Activated CD4-positive, alpha-beta T cell treated with anti-CD3 and anti-CD28 coated beads for 48 hours (primary cell): ENCODE measurements at regions not wholly inside any gene's neighbourhood (a gene's known extent, or its start where the extent isn't known, plus 50 kb on each side); places are given as distances from the start of the nearest gene placed in this dataset.

Experiments used
- DNase-seq: peaks from one replicate; pipeline ENCODE4 v3.0.0-alpha.2; 2020

DNA sequence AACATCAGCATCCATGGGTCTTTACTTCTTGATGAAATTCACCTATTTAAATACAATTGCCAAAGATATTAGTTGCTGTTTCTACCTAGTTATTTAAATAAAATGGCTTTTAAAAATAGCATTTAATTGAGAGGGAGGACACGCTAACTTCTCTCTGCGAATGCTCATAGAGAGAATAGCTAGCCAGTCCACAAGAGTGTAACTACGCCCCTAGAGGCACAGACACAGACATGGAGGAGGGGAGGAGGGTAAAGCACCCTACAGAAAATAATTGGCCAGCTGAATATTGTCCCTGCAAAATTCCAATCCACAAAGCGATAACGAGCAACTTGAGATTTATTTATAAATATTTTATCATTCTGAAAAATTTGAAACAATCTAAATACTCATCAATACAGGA is 97.0 kb upstream of the PAPOLG start:
- DNase-seq, result no peak

DNA sequence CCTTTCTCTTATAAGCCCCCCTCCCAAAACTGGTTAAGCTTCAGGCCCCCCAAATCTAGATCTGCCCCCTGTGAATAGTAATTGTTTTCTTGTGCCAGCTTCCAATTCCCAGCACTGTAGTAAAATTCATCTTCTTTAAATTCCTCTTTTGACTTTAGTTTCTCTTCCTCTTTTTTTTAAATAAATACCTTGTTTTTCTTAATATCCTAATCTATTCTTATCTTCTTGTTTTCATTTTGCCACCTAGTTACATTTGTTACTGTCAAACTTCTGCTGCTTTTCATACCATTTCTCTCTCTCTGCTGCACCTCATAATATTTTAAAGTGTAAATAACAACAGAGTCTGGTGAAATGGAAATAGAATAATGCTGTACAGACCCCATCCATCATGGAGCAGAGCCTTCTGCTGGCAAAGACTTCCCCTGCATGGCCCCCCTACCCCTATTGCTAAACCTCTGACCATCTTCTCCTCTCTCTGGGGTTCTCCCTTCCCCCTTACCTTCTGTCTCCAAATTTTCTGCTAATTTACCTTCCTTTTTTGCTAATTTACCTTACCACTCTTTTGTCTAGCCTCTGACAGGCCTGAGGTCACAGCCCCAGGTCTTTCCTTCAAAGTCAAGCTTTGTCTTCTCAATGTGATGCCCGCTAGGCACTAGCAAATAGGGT is 94.9 kb upstream of the PAPOLG start:
- no peak for DNase-seq

DNA sequence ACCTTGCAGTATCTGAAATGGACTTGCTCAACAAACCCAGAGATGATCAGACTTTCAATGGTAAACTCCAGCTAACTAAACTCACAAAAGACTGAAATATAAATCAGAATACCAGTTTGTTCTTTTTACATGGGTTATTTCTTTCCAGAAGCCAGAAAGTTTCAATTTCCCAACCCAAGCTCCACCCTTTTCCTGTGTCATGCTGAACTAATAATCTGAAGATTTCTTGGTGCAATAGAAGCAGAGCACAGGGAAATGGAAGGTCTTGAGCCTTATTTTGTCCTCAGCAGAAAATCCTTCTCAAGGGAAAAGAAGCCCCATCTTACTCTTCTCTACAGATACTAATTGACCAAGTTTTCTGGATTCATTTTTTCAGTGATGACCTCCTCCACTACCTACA is 93.3 kb upstream of the PAPOLG start:
- no peak for DNase-seq

DNA sequence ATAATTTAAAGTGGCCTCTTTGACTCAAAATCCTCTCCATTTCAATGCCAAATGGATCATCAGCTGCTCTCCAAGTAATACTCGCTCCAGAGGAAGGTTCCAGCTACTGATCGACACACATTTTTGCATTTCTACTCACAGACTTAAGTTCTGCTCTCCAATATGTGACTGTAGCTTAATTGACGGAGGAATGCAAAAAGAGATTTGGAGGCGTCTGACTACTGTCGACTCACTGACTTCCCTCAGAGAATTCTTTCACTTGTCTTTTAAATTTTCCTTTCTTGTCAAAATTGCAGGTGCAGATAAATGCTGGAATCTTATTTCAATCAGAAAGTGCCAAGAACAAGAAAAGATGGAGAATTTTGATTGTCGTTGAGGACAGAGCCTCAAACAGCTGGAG is 84.1 kb upstream of the PAPOLG start:
- no peak for DNase-seq

DNA sequence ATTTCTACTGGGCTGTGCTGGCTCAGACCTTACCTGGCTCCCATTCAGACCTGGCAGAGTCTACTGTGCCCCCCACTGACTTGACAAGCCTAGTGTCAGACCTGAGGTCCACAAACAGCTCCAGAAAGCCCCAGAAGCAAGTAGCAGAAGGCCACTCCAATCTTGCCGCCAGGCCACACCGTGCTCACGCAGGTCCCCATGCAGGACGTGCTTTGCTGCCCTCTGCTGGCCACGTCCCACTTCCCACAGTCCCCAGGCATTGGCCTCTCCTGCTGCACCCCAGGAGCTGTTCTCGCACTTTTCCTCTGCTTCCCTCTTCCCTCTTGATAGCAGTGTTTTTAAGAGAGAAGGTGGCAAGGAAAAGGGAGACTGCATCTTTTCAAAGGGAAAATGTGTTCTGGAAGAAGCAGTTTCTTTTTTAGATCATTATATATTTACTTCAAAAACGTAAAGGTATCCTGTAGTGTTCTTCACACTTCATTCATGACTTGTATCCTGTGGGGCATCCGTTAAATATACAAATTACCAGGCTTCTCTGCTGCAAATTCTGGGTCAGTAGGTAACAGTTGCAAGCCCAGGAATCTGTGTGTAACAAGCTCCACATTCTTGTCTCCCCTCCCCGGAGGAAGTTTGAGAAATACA is 81.4 kb upstream of the PAPOLG start:
- peak; percentile 90 for DNase-seq

DNA sequence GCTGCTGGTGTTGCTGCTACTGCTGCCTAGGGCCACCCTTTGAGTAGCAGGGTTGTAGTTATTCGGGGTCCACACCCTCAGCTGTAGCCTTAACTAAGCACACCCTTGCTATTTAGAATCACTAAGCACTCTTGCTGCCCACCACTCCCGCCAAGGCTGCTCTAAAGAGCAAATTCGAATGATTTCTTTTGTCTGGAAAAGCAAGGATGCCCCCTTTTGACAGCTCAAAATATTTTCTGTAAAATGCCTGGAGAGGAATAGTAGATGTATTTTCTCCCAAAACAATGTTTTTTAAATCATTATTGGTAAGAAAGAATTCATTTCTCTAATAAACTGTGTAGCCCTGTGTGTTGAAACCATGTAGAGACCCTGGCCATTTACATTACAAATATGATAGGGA is 80.8 kb upstream of the PAPOLG start:
- no peak for DNase-seq

DNA sequence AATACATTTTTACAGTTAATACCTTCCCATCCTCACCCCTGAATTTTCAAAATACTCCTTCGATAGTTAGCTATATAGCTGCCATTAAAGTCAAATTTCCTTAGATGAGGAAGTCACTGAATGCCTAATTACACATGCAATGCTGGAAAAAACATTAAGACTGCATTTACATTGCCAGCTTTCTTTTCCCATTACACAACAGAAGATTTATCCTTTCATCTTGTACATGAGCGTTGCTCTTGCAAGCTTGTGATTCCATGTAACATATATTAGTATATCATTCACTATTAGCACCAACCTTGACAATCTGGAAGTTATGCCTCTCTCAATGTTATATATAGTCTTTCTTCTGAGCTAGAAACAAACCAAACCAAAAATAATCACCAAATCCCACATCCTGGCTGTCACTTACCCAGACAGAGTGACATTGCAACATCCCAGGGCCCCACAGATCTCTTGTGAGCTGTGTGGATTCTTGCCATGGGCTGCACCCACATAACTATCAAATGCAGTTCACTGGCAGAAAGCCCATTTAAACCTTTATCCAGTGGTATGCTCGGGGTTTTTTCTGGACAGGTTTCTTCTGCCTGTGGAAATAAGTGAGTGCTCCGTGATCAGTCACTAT is 79.2 kb upstream of the PAPOLG start:
- no peak for DNase-seq

DNA sequence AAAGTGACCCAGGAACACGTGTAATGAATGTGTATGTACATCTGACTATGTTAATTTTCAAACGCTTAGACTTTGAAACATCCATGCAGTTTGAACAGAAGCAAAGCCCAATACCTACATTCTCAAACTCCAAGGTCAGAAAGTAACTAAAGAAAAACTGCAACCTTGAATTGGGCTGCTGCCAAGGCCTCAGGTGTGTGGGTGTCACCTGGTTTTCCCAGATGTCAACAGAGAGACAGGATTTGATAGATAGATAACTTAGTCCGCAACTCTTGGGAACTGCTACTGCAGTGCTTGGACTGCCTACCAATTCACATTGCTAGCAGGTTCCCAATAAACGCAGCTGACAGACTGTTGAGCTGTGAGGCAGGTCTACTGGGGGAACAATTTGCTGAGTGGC is 78.7 kb upstream of the PAPOLG start:
- DNase-seq, result no peak

DNA sequence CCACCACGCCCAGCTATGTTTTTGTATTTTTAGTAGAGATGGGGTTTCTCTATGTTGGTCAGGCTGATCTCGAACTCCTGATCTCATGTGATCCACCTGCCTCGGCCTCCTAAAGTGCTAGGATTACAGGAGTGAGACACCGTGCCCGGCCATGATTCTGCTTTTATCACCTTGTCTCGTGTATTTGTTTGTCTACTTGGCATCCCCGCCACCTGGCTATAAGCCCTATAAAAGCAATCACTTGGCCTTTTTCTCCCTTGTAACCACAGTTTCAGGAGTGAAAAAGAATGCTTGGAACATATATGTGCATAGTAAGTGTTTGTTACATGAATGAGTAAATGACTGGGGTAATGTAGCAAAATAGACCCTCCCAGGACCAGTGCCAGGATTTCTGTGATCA is 77.5 kb upstream of the PAPOLG start:
- DNase-seq, result no peak

DNA sequence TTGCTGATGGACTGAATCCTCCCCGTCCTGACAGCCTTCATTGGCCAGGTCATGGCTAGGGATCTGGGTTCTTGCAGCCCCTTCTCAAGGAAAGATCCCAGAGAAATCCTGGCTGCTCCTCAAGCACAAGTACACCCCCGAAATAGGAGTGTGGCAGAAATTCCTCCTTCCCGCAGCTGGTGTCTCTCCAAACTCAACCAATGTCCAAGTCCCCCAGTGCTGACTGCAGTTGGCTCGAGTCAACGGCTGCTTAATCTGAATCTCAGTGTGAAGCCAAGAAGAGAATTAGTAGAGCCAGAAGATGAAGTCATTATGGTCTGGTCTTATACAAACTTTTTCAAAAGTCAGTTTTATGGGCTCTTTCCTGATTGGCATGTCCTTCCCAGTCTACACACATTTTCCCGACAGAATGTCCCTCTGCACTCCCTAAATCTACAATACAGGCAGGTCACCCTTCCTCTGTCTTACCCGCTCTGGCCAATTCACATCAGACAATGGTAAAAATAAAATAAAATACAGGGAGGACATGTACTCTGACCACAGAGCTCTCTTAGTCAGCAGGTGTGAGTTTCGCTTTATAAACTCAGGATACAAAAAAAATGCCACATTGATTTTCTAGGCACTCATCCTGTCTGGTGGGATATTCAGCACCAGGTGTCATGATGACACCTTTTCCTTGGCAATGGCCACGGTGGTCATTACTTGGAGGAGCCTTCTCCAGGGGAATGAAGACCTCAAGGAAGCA is 76.9 kb upstream of the PAPOLG start:
- DNase-seq, result no peak

DNA sequence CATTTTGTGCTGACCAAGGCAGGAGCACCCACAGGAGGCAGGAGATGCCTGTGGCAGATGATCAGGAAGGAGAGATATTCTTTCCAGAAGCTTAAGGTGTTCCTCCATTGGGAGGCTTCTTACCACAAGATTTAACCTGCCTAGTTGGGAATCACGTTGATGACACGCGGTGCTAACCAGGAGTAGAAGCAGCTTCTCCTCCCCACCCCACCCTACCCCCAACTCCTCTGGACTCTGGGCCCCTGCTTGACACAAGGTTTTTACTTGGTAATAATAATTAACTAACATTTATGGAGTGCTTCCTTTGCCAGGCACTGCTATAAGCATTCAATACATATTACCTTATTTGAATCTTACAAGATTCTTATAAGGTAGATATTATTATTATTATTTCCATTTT is 62.5 kb upstream of the PAPOLG start:
- no peak for DNase-seq

DNA sequence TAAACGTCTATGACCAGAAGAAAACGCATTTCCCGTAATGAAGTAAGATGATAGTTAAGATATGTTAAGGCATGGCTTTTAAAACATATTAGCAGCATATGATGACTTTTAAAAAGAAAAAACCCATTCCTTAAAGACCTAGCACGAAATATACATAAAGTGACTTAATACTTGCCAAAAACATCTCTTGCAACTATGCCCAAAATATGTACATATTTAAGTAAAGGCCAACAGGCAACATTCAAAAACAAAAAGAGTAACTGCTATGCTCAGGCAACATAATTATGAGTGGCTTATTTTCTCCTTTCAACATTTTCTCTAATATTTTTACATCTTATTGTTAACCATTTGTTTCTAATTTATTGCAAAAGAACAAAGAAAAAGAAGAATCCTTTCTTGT is 60.3 kb upstream of the PAPOLG start:
- no peak for DNase-seq

DNA sequence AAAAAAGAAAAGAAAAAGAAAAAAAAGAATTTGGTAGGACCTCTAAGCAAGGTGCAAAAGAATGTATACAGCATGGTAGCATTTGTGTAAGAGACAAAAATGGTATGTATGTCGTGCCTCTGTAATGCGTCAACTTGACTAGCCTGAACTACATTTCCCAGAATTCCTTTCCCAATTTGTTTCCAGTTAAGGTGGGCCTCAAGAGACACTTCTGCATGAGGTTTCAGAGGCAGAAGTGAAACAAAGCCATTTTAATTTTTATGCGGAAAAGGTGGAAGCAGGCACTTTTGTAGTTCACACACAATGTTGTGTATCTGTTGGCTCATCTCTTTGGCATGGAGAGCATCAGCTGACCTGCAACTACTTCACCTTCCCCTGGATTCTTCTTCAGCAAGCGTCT is 56.5 kb upstream of the PAPOLG start:
- DNase-seq, result no peak

DNA sequence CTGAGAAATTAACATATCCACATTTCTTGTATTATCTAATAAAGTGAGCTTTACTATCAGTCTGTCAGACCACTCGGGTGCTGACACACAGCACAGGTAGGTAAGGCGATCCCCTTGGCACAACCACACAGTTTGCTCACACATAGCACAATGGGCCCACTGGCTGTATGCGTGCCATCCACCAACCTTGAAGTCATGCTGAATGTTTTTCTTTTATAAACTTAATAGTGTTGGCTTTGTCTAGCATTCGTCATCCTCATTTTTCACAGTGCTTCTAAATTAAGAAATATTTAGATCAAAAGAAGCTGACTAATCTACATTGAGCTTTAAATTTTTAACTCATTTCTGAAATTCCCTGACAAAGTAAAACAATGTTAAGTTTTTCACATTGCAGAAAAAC is 50.0 kb upstream of the PAPOLG start:
- no peak for DNase-seq
